ENCODE measurements at regions not wholly inside any gene's neighbourhood (a gene's known extent, or its start where the extent isn't known, plus 50 kb on each side); places are given as distances from the start of the nearest gene placed in this dataset.

DNA sequence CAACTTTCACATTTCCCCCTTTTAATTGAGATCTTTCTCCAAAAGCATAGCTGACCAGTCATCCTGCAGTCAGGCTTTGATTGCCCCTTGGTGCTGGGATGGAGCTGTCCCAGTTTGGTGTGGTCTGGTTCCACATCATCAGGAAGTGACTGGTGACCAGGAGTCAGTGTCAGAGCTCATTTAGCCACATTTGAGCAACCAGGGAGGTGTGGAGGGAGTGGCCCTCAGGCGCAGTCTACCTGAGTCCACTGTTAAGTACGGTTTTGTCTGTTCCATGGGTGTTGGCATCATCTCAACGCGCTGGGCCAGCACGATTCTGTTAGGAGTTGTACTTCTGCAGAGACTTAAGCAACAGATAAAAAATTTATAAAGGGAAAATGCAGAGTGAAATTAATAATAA, 52.6 kb downstream of the RGS12 start:
- no peaks in the 10 kb centered on the region for H3K9me3 ChIP-seq
- peaks cover 18% of the 10 kb centered on the region; the same call in 1 of the 2 replicates for H3K79me2 ChIP-seq (ENCODE audit: insufficient read depth)
- peaks cover 4% of the 10 kb centered on the region for H3F3A ChIP-seq (replicated peaks; ENCODE audit: insufficient read depth)
- peaks cover 0 to 4% of the 10 kb centered on the region in 2 experiments; a peak in 3 of 4 replicates for H3K4me1 ChIP-seq (ENCODE audit: control insufficient read depth in 1 of 2, insufficient read depth in 2 of 2, low read depth in 1 of 2, low read length in 1 of 2)
- no peak overlapping the region for H3K27ac ChIP-seq (ENCODE audit: low read depth in 2 of 2, low read length in 1 of 2)
- TF ChIP-seq NFIC (IDR thresholded peaks at IDR 0.05; ENCODE audit: borderline replicate concordance) (no peak), CTCF (IDR thresholded peaks at IDR 0.05) (no peak), FOXM1 (IDR thresholded peaks at IDR 0.05; ENCODE audit: low read depth) (no peak), ELF1 (IDR thresholded peaks at IDR 0.05) (no peak), POLR2AphosphoS5 (IDR thresholded peaks at IDR 0.05; ENCODE audit: low read depth, low read length) (no peak), RXRA (IDR thresholded peaks at IDR 0.05; ENCODE audit: borderline replicate concordance, low read depth) (no peak), RCOR1 (IDR thresholded peaks at IDR 0.05; ENCODE audit: low read length) (no peak)
- no peaks in the 10 kb centered on the region for H3K9me2 ChIP-seq
- no peak overlapping the region for H3K4me2 ChIP-seq
- H2AFZ ChIP-seq (ENCODE audit: low read depth): no peak overlapping the region
- 97% methylated on average over 5 of the region's 5 CpGs for WGBS (ENCODE audit: low lambda C conversion rate)
- peaks cover 19% of the 10 kb centered on the region; the same call in 1 of the 2 replicates for H4K20me1 ChIP-seq (ENCODE audit: insufficient read depth)
- POLR2A ChIA-PET: no interaction called here
- no peaks in the 10 kb centered on the region for H3K27me3 ChIP-seq (ENCODE audit: insufficient read depth)
- CTCF ChIA-PET: interaction anchor here (0.6 to 6.5 kb wide), 14 partner anchors 10 to 249 kb away, joined by 3 to 142 read pairs (median 10); partner anchors contain the start of gene HGFAC
- no peak overlapping the region for H3K9ac ChIP-seq
- peaks cover 0 to 5% of the 10 kb centered on the region in 2 experiments for H3K36me3 ChIP-seq (replicated peaks in 1 of 2; ENCODE audit: control insufficient read depth in 1 of 2, insufficient read depth in 2 of 2, low read length in 1 of 2)
- DNase-seq: no peak
- H3K4me3 ChIP-seq (ENCODE audit: low read depth in 2 of 2, low read length in 1 of 2): no peak overlapping the region

- H3K9ac ChIP-seq: no peak overlapping the region
- DNase-seq: peak; percentile 81
- no peak overlapping the region; a peak in 1 of 4 replicates for H3K4me3 ChIP-seq (ENCODE audit: low read depth in 2 of 2, low read length in 1 of 2)
- H3K36me3 ChIP-seq (replicated peaks in 1 of 2; ENCODE audit: control insufficient read depth in 1 of 2, insufficient read depth in 2 of 2, low read length in 1 of 2): peaks cover 0 to 8% of the 10 kb centered on the region in 2 experiments
- POLR2A ChIA-PET: no interaction called here
- 72% methylated on average over 4 of the region's 4 CpGs for WGBS (ENCODE audit: low lambda C conversion rate)
- H3K9me2 ChIP-seq: no peaks in the 10 kb centered on the region
- TF ChIP-seq RAD21 (IDR thresholded peaks at IDR 0.05; ENCODE audit: low read length) (peak; percentile 87), CTCF (IDR thresholded peaks at IDR 0.05) (peak; percentile 93), ELF1 (IDR thresholded peaks at IDR 0.05) (no peak), SMC3 (IDR thresholded peaks at IDR 0.05; ENCODE audit: low read depth, low read length) (peak; percentile 78), RFX5 (IDR thresholded peaks at IDR 0.05; ENCODE audit: low read length) (no peak), MXI1 (IDR thresholded peaks at IDR 0.05; ENCODE audit: low read depth, low read length) (no peak), RXRA (IDR thresholded peaks at IDR 0.05; ENCODE audit: borderline replicate concordance, low read depth) (no peak)
- TF ChIP-seq, protein P1, sequence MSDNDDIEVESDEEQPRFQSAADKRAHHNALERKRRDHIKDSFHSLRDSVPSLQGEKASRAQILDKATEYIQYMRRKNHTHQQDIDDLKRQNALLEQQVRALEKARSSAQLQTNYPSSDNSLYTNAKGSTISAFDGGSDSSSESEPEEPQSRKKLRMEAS (IDR thresholded peaks at IDR 0.05; ENCODE audit: low read depth): no peak
- H2AFZ ChIP-seq (ENCODE audit: low read depth): no peak overlapping the region
- no peak overlapping the region for H3K27ac ChIP-seq (ENCODE audit: low read depth in 2 of 2, low read length in 1 of 2)
- peaks cover 4% of the 10 kb centered on the region for H3F3A ChIP-seq (replicated peaks; ENCODE audit: insufficient read depth)
- H3K4me1 ChIP-seq (ENCODE audit: control insufficient read depth in 1 of 2, insufficient read depth in 2 of 2, low read depth in 1 of 2, low read length in 1 of 2): peaks cover 0 to 4% of the 10 kb centered on the region in 2 experiments; a peak in 3 of 4 replicates
- H3K79me2 ChIP-seq (ENCODE audit: insufficient read depth): peaks cover 15% of the 10 kb centered on the region; the same call in 1 of the 2 replicates
- H3K4me2 ChIP-seq: no peak overlapping the region
- no peaks in the 10 kb centered on the region for H3K9me3 ChIP-seq
- peaks cover 19% of the 10 kb centered on the region; the same call in 1 of the 2 replicates for H4K20me1 ChIP-seq (ENCODE audit: insufficient read depth)
- CTCF ChIA-PET: interaction anchor here (0.5 to 6.5 kb wide), 54 partner anchors 9 to 455 kb away, joined by 3 to 142 read pairs (median 4); partner anchors contain the start of gene HGFAC
- H3K27me3 ChIP-seq (ENCODE audit: insufficient read depth): no peaks in the 10 kb centered on the region
Observed at GRCh38 chr4:3346146-3346545, 53.3 kb downstream of the RGS12 start.

Data from SK-N-SH (cell line).